GM19239 (cell line): ENCODE measurements at regions not wholly inside any gene's neighbourhood (a gene's known extent, or its start where the extent isn't known, plus 50 kb on each side); places are given as distances from the start of the nearest gene placed in this dataset.
"Not testable (repeated sequence)": the region's sequence is repeated elsewhere in the genome, so short reads cannot be mapped to it uniquely, and the experiment has no call there.

Experiments used
- DNase-seq: peaks from one replicate; pipeline ENCODE4 v3.0.0; 2011; ENCODE audit warnings: low spot score; ENCODE audit not compliant: insufficient read length
- FAIRE-seq: peaks from 2 replicates; lab custom pipeline; 2011; peaks lifted over from hg19 to GRCh38; lab: Jason Lieb, UNC

DNA sequence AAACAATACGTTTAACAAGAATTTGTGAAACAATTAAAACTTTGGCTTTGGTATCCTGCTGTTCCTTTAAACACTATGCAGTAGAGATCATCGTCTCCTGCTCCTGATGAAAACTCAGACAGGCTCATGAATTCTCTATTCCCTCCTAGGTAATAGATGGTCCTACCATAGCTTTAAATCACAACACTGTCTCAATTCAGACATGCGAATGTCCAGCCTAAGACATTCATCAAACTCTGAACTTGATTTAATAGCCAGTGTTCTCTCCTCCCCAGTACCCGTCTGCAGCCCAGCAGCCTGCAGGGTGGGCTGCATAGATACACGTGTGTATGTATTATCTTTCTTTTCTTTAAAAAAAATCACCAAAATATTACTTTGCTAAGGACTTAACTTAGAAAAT lies 232.8 kb downstream of the TTLL2 start:
- no peak for DNase-seq
- no peak for FAIRE-seq

DNA sequence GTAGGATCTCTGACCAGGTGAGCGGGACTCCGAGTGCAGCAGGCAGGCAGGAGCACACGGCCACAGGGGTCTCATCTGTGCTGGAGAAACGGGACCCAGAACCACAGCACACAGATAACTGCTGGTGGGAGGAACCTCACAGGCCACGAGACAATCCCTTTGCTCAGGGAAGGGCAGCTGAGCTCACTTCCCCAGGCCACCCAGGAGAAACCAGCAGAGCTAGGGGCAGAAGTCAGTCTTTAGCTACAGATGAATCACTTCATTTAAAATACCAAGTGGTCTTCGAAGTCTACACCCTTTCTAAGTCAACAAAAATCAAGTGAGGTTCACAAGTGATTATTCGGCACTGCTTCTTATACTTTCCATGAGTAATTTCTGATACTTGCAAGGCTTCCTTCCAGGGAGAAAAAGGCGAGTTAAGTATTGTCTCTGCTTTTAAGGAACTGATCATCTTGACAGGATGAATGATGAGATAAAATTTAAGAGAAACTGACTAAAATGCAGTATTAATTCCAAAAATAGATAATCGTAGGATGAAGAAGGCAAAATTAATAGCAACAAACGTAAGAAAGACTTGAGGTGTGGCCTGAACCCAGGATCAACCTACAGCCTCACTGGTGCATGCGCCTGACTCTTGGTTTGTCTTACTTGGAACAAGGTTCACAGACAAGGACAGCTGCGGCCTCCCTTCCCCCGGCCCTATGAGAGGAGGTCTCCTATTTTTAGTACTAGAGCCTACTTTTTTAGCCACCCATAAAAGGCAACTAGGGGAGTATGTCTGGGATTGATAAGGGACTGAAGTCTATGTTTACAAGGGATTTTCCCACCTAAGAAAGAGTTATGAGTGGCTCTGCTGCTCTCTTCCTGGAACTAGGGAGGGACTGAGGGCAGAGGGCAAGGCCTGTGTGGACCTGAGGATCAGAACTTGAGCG lies 233.6 kb downstream of the TTLL2 start:
- DNase-seq (no peak), FAIRE-seq (no peak)

DNA sequence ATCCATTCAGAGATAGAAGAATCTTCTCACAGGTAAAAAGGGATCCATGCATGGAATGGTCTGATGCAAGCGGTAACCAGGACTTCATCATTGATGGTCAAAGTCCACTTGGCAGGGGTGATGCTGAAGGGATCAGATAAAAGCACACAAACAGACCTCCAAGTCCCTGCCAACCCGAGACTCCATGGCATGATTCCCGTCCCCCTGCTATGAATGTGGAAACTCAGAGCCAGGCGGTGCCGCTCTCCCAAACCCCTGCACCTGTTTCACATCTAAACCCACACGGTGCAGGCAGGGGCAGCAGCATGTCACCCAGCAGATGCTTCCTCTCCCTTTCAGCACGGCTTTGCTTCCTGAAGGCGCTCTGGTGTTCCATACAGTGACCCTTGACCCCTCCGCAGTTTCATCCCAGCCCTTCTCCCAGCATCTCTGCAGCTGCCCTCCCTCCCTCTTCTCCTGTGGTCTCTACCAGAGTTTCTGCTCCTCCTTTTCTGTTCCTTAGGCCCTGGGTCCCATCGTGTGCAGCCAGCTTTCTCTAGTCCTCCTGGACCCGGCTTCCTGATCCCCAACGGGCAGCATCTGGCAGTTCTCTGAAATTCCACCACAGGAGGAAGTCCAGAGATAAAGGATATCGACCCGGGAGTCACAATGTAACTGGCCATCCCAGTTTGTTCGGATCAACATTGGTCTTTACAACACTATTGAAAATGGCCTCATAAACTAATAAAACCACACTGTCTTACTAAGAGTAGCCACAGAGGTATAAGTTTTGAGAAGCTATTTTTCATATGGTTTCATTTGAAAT lies 235.0 kb downstream of the TTLL2 start:
- no peak for FAIRE-seq
- DNase-seq = no peak

DNA sequence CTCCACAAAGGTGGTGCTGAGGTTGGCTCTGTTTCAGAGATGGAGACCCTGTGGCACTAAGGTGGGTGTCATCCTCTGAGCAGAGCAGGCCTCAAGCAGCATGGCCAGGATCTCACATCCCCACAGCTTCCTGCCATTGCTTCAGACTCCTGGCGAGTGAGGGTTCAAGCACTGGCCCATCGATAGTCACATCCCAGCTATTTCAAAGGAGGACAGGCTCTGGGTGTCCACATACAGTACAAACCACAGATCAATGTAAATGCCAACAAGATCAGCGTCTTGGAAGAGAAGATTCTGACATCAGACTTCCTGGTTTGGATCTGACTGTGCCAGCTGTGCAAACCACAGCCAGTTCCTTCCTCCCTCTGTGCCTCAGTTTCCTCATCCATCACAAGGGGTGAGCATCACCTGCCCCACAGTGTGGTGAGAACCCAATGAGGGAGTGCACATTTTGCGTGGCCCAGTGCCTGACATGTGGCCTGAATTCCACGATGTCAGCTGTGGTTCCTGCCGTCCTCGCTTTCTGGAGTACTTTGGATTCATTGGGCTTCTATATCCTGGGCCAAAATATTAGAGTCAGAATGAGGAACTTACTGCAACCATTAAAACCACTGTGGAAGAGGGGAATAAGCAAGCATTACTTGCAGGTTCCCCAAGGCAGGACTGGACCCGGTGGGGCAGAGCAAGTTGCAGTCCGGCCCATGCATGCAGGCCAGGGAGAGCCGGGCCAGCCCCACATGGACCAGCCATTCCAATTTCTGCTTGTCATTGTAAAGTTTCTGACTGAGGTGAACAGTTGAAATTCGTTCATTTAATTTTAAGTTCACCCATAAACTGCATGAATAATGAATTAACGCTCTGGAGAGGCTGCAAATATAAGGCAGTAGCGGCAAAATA lies 236.0 kb downstream of the TTLL2 start:
- FAIRE-seq (no peak), DNase-seq (no peak)

DNA sequence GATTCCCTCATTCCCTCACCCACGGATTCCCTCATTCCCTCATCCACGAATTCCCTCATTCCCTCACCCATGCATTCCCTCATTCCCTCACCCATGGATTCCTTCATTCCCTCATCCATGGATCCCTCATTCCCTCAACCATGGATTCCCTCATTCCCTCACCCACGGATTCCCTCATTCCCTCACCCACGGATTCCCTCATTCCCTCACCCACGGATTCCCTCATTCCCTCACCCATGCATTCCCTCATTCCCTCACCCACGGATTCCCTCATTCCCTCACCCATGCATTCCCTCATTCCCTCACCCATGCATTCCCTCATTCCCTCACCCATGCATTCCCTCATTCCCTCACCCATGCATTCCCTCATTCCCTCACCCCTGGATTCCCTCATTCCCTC lies 238.0 kb downstream of the TTLL2 start:
- not testable (repeated sequence) for FAIRE-seq, DNase-seq

DNA sequence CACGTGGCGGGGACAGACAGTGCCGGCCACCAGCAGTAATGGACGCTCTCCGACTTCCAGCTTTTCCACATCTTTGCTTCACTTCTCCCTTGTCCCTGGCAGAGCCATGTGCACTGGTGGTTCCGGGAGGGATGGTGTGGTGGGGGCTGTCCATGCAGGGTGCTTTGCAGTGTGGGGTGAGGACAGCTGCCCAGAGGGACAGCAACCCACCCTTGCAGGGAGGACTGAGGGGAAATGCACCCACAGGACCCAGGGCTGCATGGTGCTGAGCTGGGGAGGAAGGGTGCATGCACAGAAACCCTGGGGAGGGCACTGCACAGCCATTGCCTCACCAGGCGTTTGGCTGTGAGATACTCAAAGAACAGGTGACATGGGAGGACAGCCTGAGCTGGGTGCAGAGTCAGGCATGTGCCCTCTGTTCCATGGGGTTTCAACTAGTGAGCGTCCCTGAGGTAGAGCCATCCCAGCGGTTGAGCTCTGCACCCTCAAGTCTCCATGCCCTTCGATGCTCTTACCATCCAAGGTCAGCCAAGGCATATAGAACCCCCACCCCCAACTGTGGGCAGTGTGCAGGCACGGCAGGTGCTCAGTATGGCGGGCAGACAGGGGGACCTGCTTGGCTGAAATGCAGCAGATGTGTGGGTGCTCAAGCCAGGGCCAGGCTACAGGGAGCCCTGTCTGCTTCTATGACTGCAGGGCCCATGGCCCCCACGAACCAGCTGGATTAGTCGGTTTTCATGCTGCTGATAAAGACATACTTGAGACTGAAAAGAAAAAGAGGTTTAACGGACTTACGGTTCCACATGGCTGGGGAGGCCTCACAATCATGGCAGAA lies 239.7 kb downstream of the TTLL2 start:
- no peak for FAIRE-seq
- no peak for DNase-seq

DNA sequence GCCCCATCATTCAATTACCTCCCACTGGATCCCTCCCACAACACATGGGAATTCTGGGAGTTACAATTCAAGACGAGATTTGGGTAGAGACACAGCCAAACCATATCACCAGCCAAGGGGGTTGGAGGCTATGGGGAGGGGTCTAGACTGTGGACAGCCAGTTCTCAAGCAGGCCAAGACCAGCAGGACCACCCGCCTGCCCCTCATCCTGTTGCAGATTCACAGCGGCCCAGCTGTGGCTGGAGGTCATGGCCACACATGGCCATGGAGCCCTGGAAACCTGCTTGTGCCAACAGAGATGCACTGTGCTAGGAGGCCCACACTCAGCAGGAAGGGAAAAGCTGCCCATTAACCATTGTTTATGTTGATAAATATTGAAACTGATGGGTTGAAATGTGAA lies 240.5 kb downstream of the TTLL2 start:
- no peak for DNase-seq
- no peak for FAIRE-seq

DNA sequence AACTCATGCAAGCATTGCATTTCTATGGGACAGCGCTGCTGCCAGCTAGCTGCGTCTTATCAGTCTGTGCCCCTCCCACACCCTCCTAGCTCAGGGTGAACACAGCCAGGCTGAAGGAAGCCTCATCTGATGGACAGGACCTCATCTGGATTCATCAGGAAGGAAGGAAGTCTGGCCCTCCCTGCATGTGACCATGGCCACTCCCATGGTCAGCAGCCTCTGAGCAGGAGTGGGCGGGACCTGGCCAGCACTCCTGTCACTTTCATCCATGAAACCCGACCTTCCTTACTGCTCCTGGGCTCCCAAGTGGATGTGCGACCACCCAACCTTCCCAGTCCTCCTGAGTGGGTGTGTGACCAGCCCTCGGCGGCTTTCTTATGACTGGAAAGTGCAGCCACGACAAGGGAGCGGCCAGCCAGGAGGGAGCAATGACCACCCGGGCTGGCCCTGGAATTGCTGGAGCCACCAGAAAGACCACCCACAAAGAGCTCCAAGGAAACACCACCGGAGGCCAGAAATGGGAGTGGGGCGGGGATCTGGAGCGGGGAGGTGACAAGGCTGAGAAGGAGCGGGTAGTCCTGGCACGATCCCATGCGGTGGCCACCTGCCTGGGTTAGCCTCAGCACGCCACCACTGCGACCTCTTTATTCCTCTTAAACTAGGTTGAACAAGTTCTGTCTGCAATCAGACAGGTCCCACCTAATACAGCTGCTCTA lies 241.2 kb downstream of the TTLL2 start:
- DNase-seq = no peak
- no peak for FAIRE-seq

DNA sequence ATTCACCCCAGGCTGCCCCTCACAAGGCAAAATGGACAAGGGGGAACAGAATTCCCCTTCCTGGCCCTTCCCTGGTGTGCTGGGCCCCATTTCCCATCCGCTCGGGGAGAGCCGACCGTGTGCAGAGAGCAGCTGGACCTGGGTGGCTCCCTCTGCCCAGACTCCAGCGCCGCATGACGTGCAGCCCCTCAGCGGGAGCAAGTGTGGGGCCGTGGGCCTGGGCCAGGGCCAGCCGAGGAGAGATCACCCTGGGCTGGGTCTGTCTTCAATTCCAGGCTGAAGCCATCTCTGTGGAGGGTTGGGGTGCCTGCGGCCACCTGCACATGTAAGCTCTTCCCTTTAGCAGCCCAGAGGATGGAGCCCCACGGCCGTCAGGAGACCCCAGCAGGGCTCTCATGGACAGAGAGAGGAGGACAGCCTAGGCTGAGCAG lies 241.8 kb downstream of the TTLL2 start:
- DNase-seq (no peak), FAIRE-seq (no peak)

DNA sequence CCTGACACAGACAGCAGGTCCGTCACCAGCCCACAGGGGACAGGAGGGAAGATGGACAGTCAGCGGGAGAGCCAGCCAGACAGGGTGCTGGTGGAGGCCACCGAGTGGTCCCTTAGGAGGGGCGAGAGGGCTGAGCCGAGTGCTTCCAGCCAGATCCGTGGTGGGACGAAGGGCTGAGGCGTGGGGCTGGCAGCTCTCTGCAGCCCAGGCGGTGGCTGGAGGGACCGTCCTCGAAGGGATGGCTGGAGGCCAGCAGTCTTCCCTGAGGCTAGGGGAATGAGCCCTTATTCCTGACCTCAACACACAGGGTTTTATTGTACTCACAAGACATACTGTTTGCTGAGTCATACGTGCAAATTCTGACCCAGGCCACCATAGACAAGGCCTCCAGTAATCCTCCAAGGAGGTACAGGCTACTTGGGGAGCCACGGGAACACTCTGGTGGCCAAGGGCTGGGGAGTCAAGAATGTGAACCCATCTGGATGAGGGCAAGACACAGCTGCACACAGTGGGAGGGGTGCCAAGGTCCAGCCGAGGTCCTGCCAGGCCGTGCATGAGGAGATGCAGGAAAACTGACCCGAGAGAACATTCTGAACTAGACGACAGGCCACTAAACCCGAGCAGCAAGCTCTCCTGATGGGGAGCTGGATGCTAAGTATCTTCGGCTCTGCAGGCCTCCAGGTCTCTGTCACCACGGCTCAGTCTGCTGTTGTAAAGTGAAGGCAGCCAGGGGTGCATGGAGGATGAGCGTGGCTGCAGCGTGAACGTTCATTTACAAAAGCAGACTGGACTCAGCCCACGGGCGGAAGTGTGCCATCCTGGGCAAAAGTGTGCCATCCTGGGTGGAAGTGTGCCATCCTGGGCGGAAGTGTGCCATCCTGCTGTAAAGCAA lies 242.5 kb downstream of the TTLL2 start:
- DNase-seq (no peak), FAIRE-seq (no peak)

DNA sequence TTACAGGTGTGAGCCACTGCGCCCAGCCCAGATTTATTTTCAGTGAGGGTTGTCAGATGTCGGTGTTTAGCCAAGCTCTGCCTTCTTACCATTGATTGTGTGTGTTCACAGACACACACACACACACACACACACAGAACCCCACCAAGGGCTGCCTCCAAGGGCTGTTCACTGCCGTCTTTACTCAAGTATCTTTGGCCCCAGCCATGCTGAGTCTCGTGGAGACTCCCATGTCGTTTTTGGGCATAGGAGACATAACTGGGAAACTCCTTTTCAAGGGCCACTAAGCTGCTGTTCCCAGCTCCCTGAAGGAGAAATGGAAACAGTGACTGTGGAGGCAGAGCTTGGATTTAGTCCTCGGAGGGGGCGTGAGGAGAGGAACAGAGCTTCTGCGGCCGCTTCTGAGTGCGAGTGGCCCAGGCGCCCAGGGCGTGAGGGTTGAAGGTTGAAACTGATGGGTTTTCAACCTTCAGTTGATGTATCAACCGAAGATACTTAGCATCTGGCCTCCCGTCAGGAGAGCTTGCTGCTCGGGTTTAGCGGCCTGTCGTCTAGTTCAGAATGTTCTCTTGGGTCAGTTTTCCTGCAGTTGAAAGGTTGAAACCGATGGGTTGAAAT lies 243.6 kb downstream of the TTLL2 start:
- FAIRE-seq = no peak
- no peak for DNase-seq

DNA sequence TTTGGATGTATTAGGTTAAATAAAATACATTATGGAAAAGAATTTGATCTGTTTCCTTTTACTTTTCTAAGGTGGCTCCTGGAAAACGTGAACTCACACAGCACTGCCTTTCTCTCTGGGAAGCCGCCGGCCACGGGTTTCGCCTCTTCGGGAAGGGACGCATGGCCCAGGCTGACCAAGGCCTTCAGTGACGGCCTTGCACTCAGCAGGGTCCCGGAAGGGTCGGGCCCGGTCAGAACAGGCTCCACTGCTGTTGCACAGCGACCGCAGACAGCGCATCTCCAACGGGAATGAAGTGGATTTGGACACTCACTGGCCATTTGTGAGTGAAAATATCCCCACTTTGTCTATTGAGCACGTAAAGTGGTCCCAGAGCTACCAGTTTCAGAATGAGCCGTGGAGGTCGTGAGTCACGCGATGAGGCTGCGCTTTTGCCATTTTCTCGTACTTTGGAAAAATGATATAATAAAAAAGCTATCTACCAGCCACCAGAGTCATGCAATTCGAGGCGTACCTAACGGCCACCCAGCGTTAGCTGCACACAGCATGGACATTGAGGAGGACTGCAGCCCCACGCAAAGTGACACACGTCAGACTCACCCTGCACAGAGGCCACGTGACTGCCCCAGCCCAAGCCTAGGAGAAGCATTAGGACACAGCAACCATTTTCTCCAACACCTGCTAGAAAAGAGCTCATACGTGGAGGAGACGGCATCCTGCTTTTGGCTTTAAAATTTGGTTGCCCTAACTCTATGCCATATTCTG lies 244.3 kb downstream of the TTLL2 start:
- FAIRE-seq = no peak

DNA sequence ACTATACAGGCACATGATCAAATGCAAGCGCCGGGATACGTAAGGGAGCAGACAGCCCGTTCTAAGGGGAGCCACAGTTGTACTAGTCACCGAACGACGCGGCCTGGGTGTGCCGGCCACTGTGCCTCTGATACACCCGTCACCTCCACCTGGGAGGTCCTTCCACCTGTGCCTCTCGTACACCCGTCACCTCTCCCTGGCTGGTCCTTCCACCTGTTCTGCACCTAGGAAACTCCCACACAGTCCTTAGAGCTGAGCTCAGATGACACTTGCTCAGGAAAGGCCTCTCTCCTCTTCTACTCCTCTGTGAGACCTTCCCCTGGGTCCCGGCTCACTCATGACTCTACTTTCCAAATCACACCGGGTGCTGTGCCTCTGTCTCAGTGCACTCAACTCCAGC lies 245.0 kb downstream of the TTLL2 start:
- FAIRE-seq = no peak
- DNase-seq = no peak

More for the DNA sequence above, 244.3 kb downstream of the TTLL2 start:
- DNase-seq = no peak

DNA sequence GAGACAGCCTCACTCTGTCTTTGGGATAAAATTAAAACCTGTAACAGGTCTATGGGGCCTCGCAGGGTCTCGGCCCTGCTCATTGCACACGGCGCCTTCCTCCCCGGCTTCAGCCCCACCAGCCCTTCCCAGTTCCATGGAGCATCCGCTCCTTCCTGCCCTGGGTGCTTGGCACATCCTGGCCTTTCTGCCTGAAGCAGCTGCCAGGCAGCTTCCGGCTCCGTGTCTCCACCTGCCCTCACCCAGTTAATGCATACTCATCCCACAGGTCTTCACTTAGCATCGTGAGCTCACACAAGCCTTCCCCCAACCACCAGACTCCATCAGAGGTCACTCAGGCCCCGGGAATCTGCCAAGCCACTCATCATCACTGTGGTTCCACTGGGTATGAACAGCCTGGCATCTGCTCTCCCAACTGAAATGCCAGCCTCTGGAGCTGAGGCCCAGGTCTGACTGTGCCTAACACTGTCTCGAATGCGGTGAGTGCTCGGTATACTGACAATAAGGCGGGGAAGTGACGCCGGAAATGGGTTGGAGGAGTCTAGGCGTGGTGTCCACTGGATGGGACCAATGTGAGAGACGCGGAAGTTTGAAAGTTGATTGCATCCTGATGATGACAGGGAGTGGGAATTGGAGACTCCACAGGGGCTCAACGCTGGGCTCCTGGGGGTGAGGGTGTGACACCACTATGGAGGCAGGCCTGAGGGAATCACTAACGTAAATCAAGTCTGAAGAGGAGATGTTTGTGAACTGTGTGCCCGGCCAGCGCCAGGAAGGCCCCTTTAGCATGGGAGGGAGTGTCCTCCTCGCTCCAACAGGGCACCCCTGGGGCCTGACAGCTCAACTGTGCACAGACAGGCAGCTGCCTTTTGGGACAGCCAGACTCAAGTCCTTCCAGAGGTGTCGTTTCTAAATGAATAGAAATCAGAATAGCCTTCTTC lies 245.8 kb downstream of the TTLL2 start:
- no peak for FAIRE-seq
- DNase-seq = no peak

DNA sequence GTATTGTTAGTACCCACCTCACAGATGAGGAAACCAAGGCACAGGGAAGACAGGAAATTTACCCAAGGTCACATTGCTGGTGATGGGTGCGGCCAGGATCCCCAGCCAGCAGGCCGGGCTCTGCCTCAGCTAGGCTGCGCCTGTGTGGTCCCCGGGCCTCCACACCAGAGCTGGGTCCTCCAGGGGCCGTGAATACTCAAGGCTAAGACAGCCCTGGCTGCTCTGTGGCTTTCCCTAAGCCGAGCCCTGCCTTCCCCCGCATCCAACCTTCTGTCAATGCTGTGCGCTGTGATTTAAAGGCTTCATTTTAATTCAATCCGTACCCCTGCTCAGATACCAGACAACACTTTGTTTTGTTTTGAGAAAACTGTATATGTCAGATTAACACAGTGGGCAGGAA lies 246.7 kb downstream of the TTLL2 start:
- FAIRE-seq = no peak

DNA sequence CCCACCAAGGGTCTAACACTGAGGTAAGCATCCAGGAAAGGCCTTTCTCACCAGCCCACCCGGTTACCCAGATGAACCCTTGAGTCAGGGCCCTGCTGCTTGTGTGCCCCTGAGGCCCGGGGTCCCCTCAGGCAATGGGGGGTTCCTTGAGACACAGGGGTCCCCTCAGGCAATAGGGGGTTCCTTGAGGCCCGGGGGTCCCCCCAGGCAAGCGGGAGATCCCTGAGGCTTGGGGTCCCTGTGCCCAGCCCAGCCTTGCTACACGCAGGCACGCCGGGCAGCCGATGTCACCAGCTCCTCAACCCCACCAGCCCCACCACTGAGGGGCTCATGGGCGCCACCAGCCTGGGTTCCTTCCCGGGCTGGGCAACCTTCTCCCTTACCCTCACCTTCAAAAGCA lies 247.2 kb downstream of the TTLL2 start:
- DNase-seq = no peak
- FAIRE-seq = no peak

More for the DNA sequence above, 246.7 kb downstream of the TTLL2 start:
- no peak for DNase-seq
